D341Med (cell line): ENCODE measurements at regions not wholly inside any gene's neighbourhood (a gene's known extent, or its start where the extent isn't known, plus 50 kb on each side); places are given as distances from the start of the nearest gene placed in this dataset.

Source experiments
- DNase-seq: peaks from one replicate; pipeline ENCODE4 v3.0.0; 2012; ENCODE audit warnings: low spot score

DNA sequence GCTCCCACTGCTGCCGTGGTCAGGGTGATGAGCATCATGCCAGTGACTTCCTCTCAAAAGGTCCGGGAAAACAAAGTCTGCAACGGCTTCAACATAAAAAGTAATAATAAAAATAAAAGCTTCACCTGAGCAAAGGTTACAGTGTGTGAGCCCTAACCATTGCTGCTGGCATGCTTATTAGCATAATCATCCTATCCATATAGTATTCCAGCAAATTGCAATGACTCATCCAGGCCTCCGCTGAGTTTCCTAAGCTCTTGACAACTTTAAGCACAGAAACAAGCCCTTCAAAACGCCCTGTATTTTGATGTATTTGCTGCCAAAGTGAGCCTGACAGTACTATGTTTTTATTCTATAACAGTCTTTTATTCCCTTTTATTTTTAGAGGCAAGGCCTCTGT, 100.5 kb downstream of the AASDH start:
- DNase-seq: no peak

- DNase-seq: no peak
These were observed 103.9 kb downstream of the AASDH start for GRCh38 chr4:56283375-56283774.

DNA sequence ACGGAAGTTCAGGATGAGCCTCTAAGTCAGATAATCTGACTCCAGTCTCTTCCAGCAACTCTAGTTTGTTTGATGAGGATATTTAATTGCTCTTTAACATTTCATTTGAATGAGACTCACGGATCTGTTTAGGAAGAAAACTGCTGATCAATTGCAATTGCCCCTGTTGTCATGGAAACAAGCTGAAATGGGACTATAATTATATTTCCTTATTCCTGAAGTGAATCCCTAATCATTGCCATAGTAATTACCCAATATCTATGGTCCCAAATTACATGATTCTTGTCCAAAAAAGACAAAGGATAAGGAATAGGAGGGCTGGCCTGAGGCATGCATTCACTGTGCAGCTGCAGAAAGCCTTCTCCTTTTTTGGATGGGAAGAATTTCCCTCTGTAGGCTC, 105.3 kb downstream of the AASDH start:
- DNase-seq: no peak

- no peak for DNase-seq
These were observed 110.7 kb downstream of the AASDH start for GRCh38 chr4:56276547-56276946.

GRCh38 chr4:56273391-56273790, 113.9 kb downstream of the AASDH start:
- DNase-seq: no peak

DNA sequence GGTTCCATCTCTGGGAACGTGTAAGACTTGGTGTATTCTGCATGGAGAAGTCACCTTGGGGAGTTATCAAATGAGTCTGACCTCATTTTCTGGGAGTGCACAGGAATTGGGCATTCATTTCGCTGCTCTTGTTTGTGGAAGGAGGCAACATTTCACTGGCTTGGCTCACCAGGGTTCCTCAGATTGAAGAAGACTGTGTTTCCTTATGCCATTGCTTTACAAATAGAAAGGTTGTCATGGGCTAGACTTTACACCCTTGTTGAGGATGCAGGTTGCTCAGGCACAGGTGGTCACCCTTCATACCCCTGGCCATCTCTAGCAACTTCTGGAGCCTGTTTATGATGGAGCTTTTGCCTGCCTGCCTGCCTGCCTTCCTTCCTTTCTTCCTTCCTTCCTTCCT, 114.4 kb downstream of the AASDH start:
- DNase-seq: no peak

DNA sequence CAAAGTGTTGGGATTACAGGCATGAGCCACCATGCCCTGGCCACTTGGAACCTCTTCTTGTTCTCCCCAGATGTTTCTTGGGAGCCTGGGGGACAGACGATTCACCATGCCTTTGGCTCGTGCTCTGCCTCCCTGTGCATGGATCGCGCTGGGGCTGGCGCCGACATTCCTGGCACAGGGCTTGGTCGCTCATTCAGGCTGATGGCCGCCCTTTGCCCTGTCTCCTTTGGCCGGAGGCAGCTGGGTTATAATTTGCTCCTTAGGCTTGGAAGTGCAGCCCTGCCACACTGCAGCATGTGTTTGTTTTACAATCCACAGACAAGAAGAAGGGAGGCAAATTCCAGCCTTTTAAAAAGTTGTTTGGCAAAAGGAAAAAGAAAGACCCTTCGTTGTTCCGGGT, 115.3 kb downstream of the AASDH start:
- no peak for DNase-seq

DNA sequence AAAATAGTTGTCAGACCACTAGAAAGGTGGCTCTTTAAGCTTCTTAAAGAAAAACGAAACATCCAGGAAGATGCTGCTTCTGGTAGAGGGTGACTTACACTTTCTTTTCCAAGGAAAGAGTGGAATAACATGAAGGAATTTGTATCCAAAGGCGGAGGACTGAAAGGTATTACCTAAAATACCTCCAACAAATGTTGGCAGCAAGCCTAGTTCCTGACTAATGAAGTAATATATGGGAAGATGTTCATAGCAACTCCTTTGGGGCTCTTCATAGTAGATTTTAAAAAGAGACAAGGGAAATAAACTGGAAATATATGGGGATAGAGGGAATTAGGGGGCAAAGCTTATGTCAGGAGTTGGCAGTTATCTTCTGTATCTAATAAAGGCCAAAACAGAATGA, 116.2 kb downstream of the AASDH start:
- no peak for DNase-seq

DNA sequence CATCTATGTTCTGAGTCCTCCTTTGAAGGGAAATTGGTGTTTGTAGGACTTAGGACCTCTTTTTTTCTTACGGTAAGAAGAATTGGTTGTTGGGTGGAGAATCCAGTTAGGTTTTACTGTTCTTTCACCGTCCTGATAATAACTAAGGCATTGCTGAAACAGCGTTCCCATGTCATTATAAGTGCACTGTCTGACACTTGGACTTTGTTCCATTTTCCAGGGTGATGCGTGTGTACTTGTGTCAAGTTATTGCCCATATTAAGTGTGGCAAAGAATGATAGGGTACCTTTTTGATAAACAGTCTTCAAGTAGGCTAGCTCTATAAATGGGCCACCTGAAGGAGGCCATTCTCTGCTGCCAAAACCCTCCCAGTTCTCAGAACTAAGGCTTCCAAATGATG, 119.7 kb downstream of the AASDH start:
- DNase-seq: no peak

GRCh38 chr4:56264873-56265272, 122.4 kb downstream of the AASDH start:
- peak; percentile 44 for DNase-seq

- no peak for DNase-seq
These were observed 126.3 kb downstream of the AASDH start for GRCh38 chr4:56261027-56261426.

- DNase-seq: no peak
These were observed 127.0 kb downstream of the AASDH start for GRCh38 chr4:56260320-56260719.

DNA sequence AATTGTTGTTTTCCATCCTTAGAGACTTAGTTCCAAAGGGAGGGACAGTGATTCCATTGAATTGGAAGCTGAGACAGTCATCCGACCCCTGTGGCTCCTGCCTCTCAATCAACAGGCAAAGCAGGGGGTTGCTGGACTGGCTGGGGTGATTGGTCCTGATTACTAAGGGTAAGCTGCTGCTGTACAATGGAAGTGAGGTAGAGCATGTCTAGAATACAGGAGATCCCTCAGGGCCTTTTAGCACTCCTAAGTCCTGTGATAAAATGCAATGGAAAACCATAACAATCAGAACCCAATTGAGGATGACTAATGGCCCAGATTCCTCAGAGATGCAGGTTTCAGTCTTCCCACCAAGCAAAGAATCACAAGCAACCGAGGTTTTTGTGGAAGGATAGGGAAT, 127.6 kb downstream of the AASDH start:
- no peak for DNase-seq

GRCh38 chr4:56255820-56256219, 131.5 kb downstream of the AASDH start:
- no peak for DNase-seq

- no peak for DNase-seq
These were observed 133.5 kb downstream of the AASDH start for GRCh38 chr4:56253666-56254305.

DNA sequence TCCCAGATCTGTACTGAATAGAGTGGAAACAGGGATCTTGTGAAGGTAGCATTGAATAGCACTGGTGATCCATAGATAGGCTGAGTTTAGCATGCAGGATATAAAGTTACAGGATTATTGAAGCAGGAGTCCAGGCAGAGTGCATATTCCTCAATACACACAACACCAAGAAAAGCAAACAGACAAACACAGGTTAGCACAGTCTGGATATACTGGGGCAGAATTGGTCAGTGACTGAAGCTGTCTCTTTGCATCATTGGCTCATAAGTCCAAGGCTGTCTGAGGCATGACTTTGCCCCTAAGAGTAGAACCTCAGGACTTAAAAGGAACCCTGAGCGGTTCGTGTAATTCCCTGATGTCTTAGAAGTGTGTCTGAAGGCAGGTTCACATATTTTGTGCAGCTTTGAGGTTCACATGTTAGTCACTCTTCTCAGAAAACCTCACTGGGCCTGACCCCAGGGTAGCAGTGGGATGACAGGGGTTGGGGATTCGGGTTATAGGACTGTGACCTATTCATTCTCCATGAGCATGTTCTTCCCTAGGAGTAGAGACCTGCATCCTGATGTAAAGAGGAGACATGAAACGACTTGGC, 134.6 kb downstream of the AASDH start:
- DNase-seq: no peak

DNA sequence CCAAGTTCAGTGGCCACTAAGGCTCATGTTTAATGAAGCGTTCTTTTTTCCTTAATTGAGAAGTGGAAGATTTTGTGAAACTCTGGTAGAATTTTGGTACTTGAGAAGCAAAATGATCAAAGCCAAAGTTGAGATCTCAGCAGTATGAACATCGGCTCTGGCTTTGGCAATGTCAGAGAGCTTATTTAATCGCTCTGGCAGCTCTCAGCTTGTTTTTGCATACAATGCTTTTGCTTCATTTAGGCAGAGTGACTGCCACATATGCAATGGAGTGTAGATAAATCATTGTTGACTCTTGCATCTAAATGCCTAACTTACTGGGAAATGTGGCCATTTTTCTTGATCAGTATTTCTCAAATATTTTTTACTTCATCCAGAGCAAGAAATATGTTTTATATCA, 135.7 kb downstream of the AASDH start:
- no peak for DNase-seq

DNA sequence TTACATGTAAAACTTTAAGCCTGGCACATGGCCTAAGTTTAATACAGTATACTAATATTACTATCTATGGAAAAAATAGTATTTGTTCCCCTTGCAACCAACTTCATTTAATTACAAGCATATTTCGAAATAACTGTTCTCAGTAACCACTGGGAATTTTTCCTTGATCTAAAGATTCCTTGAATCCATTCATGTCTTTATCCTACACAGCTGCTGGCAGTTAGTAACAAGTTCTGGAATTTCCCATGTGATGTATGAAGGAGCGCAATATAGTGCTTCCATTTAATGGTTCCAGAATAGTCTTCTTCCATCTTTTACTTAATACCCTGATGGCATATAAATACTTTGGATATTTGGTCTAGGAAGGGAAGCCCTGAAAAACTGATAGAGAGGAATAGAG, 136.5 kb downstream of the AASDH start:
- DNase-seq: no peak

DNA sequence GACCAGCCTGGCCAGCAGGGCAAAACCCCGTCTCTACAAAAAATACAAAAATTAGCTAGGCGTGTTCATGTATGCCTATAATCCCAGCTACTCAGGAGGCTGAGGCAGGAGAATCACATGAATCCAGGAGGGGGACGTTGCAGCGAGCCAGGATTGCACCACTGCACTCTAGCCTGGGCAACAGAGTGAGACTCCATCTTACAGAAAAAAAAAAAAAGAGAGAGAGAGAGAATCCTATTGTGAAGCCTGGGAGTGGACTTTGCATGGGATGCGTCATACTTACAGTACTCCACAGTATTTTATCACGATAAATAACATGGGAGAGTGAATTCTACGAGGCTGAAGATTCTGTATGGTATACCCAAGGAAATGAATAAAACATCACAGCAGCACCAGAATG, 139.6 kb downstream of the AASDH start:
- no peak for DNase-seq

GRCh38 chr4:56246233-56246610, 141.1 kb downstream of the AASDH start:
- DNase-seq: no peak

DNA sequence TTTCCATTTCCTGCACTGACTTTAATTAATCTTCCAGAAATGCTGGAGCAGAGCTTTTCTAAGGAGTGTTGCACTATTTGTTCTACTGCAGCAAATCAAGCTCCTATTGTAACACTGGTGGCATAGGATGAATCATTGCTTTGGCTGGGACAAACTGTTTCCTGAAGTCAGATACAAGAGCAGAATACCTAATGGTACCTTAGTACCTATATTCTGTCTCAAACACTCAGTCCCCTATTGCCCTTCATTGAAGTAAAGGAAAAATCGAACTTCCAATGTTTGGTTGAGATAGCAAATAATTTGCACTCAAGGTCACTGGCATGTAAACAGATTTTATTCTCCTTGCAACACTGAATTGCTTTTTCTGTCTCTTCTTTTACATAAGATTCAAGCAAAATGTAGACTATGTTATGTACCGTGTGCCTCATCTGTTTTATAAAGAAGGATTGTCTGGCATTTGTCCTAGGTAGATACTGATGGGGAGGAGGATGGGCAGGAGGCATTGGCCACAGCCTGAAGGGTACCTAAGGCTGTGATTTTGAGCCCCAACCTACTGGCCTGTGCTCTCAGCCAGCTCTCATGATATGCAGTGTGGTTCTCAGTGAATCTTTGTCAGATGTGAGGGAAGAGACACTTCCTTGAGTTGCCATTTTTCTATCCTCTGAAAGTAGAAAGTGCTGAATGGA, 141.6 kb downstream of the AASDH start:
- no peak for DNase-seq

GRCh38 chr4:56244681-56245080, 142.6 kb downstream of the AASDH start:
- peak; percentile 70 for DNase-seq

- no peak for DNase-seq
These were observed 144.2 kb downstream of the AASDH start for GRCh38 chr4:56243107-56243506.

- DNase-seq: no peak
These were observed 145.8 kb downstream of the AASDH start for GRCh38 chr4:56241500-56241899.
